Ishikawa (cell line): ENCODE measurements at regions not wholly inside any gene's neighbourhood (a gene's known extent, or its start where the extent isn't known, plus 50 kb on each side); places are given as distances from the start of the nearest gene placed in this dataset.

Experiments used
- CEBPB ChIP-seq: IDR thresholded peaks from 2 replicates; pipeline ENCODE4 v1.6.1; 2012
- CREB1 ChIP-seq: IDR thresholded peaks from 2 replicates; pipeline ENCODE4 v1.6.1; 2012; ENCODE audit warnings: low read depth
- EGR1 ChIP-seq: IDR thresholded peaks from 2 replicates; pipeline ENCODE4 v1.6.1; 2012
- EP300 ChIP-seq: IDR thresholded peaks from 2 replicates; pipeline ENCODE4 v1.6.1; 2012; ENCODE audit warnings: borderline replicate concordance
- FOXM1 ChIP-seq: IDR thresholded peaks from 2 replicates; pipeline ENCODE4 v1.6.1; 2012; ENCODE audit warnings: low read depth, borderline replicate concordance
- MAX ChIP-seq: IDR thresholded peaks from 2 replicates; pipeline ENCODE4 v1.6.1; 2012
- NFIC ChIP-seq: IDR thresholded peaks from 2 replicates; pipeline ENCODE4 v1.6.1; 2012
- RAD21 ChIP-seq: IDR thresholded peaks from 2 replicates; pipeline ENCODE4 v1.6.1; 2012; ENCODE audit warnings: low read depth
- TCF12 ChIP-seq: IDR thresholded peaks from 2 replicates; pipeline ENCODE4 v1.6.1; 2012; ENCODE audit warnings: low read depth
- TEAD4 ChIP-seq: IDR thresholded peaks from 2 replicates; pipeline ENCODE4 v1.6.1; 2012
- USF1 ChIP-seq: IDR thresholded peaks from 2 replicates; pipeline ENCODE4 v1.6.1; 2012
- YY1 ChIP-seq: IDR thresholded peaks from 2 replicates; pipeline ENCODE4 v1.6.1; 2012; ENCODE audit warnings: low read depth
- ZBTB7A ChIP-seq: IDR thresholded peaks from 2 replicates; pipeline ENCODE4 v1.6.1; 2012; ENCODE audit warnings: low read depth
- TF ChIP-seq, protein P1 (sequence below): IDR thresholded peaks from 2 replicates; pipeline ENCODE4 v1.6.1; 2012; ENCODE audit warnings: low read depth, mild to moderate bottlenecking

DNA sequence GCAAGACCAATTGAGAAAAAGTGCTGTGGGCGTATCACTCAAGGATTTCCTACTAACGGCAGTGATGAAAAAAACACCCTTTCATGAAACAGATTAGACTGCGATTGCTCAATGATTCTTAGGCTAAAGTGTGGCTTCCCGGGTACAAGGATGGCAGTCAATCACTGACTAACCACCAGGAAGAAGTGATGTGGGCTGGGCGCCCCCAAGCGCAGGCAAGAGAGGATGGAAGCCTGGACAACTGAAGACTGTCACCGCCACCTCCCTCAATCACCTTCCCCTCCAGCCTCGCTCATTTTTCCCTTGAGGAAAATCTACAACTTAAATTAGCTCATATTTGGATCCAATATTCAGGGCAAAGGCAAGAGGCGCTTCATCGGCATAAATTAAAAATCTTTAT lies 707.2 kb downstream of the MTRR start:
- TF ChIP-seq, protein P1, sequence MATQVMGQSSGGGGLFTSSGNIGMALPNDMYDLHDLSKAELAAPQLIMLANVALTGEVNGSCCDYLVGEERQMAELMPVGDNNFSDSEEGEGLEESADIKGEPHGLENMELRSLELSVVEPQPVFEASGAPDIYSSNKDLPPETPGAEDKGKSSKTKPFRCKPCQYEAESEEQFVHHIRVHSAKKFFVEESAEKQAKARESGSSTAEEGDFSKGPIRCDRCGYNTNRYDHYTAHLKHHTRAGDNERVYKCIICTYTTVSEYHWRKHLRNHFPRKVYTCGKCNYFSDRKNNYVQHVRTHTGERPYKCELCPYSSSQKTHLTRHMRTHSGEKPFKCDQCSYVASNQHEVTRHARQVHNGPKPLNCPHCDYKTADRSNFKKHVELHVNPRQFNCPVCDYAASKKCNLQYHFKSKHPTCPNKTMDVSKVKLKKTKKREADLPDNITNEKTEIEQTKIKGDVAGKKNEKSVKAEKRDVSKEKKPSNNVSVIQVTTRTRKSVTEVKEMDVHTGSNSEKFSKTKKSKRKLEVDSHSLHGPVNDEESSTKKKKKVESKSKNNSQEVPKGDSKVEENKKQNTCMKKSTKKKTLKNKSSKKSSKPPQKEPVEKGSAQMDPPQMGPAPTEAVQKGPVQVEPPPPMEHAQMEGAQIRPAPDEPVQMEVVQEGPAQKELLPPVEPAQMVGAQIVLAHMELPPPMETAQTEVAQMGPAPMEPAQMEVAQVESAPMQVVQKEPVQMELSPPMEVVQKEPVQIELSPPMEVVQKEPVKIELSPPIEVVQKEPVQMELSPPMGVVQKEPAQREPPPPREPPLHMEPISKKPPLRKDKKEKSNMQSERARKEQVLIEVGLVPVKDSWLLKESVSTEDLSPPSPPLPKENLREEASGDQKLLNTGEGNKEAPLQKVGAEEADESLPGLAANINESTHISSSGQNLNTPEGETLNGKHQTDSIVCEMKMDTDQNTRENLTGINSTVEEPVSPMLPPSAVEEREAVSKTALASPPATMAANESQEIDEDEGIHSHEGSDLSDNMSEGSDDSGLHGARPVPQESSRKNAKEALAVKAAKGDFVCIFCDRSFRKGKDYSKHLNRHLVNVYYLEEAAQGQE: no peak
- no peak for TF ChIP-seq CEBPB
- TF ChIP-seq NFIC: no peak
- no peak for TF ChIP-seq RAD21
- TF ChIP-seq EP300: no peak
- no peak for TF ChIP-seq FOXM1
- no peak for TF ChIP-seq YY1
- TF ChIP-seq CREB1: no peak
- no peak for TF ChIP-seq EGR1
- TF ChIP-seq USF1: no peak
- no peak for TF ChIP-seq TCF12
- TF ChIP-seq ZBTB7A: no peak
- TF ChIP-seq MAX: no peak
- TF ChIP-seq TEAD4: no peak
